Endothelial cell of umbilical vein (primary cell): ENCODE measurements at regions not wholly inside any gene's neighbourhood (a gene's known extent, or its start where the extent isn't known, plus 50 kb on each side); places are given as distances from the start of the nearest gene placed in this dataset.

ENCODE experiments used
- EZH2 ChIP-seq: IDR thresholded peaks from 2 replicates; pipeline ENCODE4 v1.6.1; 2012; ENCODE audit warnings: borderline replicate concordance, low read depth, mild to moderate bottlenecking, moderate library complexity, low read length, inconsistent platforms; ENCODE audit not compliant: severe bottlenecking
- GATA2 ChIP-seq: IDR thresholded peaks from 2 replicates; pipeline ENCODE4 v1.7.0; 2011; ENCODE audit warnings: low read depth, mild to moderate bottlenecking, moderate library complexity, mixed read lengths, low read length; ENCODE audit not compliant: insufficient read length, insufficient read depth
- POLR2A ChIP-seq: IDR thresholded peaks from 2 replicates; pipeline ENCODE4 v1.6.1; 2012; ENCODE audit warnings: low read depth, mild to moderate bottlenecking, control low read depth, low read length
- TF ChIP-seq, protein P1 (sequence below), 2 donors: IDR thresholded peaks; 1 replicate in 1 of 2; 2 replicates in 1 of 2; pipeline ENCODE4 v1.5.1; 2011; ENCODE audit warnings: low read length in 2 of 2, mild to moderate bottlenecking in 2 of 2, moderate library complexity in 2 of 2, control low read depth in 1 of 2, inconsistent platforms in 1 of 2, low read depth in 1 of 2; ENCODE audit not compliant: insufficient read depth in 1 of 2; ENCODE audit errors: extremely low read depth in 1 of 2

GRCh38 chr15:96066852-96067495 lies 263.5 kb upstream of the NR2F2 start:
- TF ChIP-seq, protein P1, sequence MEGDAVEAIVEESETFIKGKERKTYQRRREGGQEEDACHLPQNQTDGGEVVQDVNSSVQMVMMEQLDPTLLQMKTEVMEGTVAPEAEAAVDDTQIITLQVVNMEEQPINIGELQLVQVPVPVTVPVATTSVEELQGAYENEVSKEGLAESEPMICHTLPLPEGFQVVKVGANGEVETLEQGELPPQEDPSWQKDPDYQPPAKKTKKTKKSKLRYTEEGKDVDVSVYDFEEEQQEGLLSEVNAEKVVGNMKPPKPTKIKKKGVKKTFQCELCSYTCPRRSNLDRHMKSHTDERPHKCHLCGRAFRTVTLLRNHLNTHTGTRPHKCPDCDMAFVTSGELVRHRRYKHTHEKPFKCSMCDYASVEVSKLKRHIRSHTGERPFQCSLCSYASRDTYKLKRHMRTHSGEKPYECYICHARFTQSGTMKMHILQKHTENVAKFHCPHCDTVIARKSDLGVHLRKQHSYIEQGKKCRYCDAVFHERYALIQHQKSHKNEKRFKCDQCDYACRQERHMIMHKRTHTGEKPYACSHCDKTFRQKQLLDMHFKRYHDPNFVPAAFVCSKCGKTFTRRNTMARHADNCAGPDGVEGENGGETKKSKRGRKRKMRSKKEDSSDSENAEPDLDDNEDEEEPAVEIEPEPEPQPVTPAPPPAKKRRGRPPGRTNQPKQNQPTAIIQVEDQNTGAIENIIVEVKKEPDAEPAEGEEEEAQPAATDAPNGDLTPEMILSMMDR (IDR thresholded peaks at IDR 0.05; ENCODE audit: extremely low read depth in 1 of 2, insufficient read depth in 1 of 2, low read depth in 1 of 2, low read length in 2 of 2), result no peak
- TF ChIP-seq POLR2A (no peak), EZH2 (no peak), GATA2 (no peak)
